Epidermal melanocyte (primary cell): ENCODE measurements at regions not wholly inside any gene's neighbourhood (a gene's known extent, or its start where the extent isn't known, plus 50 kb on each side); places are given as distances from the start of the nearest gene placed in this dataset.
"Not testable (repeated sequence)": the region's sequence is repeated elsewhere in the genome, so short reads cannot be mapped to it uniquely, and the experiment has no call there.

Experiments
- DNase-seq: peaks from one replicate; pipeline ENCODE4 v3.0.0; 2011; ENCODE audit warnings: low spot score; ENCODE audit not compliant: insufficient read length

DNA sequence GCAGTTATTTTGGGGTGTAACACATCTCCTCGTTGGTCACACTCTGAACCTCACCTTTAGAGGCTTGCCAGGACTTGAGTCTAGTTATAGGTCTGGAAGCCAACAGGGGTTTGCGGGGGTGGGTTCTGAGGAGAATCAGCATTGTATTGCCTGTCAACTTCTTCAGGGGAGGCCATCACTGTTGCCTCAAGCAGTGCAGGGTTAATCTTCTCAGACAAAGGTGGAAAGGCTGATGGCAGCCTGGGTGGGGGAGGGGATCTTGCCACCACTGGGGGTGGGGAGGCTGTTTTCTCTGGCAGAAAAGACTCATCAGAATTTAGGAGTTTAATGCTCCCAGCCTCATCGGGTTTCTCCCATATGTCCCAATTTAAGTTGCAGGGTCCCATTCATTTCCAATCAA lies 387.8 kb downstream of the PRR32 start:
- no peak for DNase-seq

GRCh38 chrX:127221821-127222220 lies 402.3 kb downstream of the PRR32 start:
- DNase-seq = not testable (repeated sequence)

- no peak for DNase-seq
These were observed 424.1 kb downstream of the PRR32 start for GRCh38 chrX:127243654-127244053.

- DNase-seq = no peak
These were observed 440.2 kb downstream of the PRR32 start for GRCh38 chrX:127259742-127260141.

DNA sequence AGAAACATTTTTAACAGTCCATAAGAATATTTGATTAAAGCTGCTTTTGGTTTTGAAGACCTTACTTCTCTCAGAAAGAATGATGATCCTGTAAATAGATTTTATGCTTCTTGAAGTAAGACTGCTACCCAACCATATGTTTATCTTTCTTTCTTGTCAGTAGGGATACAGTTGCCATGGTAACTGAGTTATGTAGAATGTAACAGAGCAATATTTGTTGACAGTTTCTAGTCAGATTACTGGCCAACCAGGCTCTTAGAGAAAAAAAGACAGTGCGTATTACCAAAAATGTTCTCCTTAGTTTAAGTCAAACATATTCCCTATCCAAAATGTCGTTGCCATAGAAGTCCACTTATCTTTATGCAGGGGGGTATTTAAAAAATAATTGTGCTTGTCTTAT lies 456.8 kb downstream of the PRR32 start:
- DNase-seq = no peak

DNA sequence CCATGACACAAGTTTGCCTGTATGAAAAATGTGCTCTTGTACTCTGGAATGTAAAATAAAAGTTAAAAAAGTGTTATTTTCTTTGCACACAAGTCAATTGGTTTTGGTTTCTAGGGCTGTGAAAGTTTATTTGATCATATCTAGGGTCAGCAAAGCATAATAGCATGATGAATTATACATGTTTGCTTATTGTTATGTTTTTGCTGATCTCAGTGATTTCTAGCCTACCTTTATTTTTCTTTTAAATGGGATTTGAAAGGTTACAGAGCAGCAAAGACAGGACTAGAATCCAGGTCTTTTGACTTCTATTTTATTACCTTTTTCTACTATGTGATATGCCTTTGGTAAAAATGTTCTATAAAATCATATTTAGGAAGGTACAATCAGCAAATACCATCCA lies 481.0 kb downstream of the PRR32 start:
- no peak for DNase-seq

GRCh38 chrX:127302841-127303240 lies 483.3 kb downstream of the PRR32 start:
- DNase-seq = no peak

- DNase-seq = no peak
These were observed 485.5 kb downstream of the PRR32 start for GRCh38 chrX:127305013-127305412.

DNA sequence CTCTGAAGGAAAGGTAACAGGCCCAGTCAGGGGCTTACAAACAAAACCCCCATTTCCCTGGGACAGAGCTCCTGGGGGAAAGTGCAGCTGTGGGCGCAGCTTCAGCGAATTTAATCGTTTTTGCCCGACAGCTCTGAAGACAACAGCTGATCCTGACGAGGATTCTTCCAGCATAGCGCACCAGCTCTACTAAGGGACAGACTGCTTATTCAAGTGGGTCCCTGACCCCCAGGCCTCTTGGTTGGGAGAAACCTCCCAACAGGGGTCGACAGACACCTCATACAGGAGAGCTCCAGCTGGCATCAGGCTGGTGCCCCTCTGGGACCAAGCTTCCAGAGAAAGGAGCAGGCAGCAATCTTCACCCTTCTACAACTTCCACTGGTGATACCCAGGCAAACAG lies 486.7 kb downstream of the PRR32 start:
- DNase-seq = no peak

DNA sequence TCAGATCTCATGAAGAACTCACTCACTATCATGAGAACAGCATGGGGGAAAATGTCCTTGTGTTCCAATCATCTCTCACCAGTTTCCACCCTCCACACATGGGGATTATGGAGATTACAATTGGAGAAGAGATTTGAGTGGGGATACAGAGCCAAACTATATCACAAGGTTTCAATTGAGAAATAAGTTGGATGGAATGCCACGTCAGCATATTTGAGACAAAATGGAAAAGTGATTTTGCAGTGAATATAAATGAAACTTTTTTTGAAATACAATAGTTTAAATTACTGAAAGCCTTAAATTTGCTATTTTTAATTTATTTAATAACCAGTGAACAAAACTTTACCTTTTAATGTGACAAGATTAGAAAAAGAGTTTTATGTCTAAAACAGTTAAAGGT lies 494.1 kb downstream of the PRR32 start:
- no peak for DNase-seq

GRCh38 chrX:127317159-127317558 lies 497.6 kb downstream of the PRR32 start:
- DNase-seq = no peak

- no peak for DNase-seq
These were observed 504.6 kb downstream of the PRR32 start for GRCh38 chrX:127324128-127324527.
